ENCODE measurements at regions not wholly inside any gene's neighbourhood (a gene's known extent, or its start where the extent isn't known, plus 50 kb on each side); places are given as distances from the start of the nearest gene placed in this dataset.

- no peaks in the 10 kb centered on the region for H3K4me1 ChIP-seq (ENCODE audit: control insufficient read depth, extremely low read depth, insufficient read depth, low read length)
- no peak overlapping the region for H3K27ac ChIP-seq (ENCODE audit: insufficient read depth, low read depth, low read length)
- TF ChIP-seq MYC (IDR thresholded peaks at IDR 0.05; ENCODE audit: low read depth, low read length) = no peak
- no peak for TF ChIP-seq POLR2AphosphoS5 (IDR thresholded peaks at IDR 0.05; ENCODE audit: insufficient read depth, low read depth, low read length)
- TF ChIP-seq GATA2 (IDR thresholded peaks at IDR 0.05; ENCODE audit: insufficient read depth, insufficient read length, low read depth, low read length) = no peak
- no peak for TF ChIP-seq CTCF (IDR thresholded peaks at IDR 0.05; ENCODE audit: extremely low read depth in 1 of 2, insufficient read depth in 1 of 2, low read depth in 1 of 2, low read length in 2 of 2)
- H2AFZ ChIP-seq (ENCODE audit: low read depth, low read length) = no peak overlapping the region
- no peaks in the 10 kb centered on the region for H3K36me3 ChIP-seq (ENCODE audit: control insufficient read depth in 2 of 2, extremely low read depth in 1 of 2, insufficient read depth in 2 of 2, low read length in 2 of 2)
- H3K9ac ChIP-seq (replicated peaks; ENCODE audit: extremely low read depth, insufficient read depth, low read length) = no peak overlapping the region
- ChIA-PET POLR2A (no interaction called here), CTCF (no interaction called here)
- dilution Hi-C loops (cut with MboI; ENCODE audit: extremely low pct_ligation_motif_present, low sequenced_read_pairs) = no loop called here
- no peak overlapping the region for H3K4me3 ChIP-seq (replicated peaks in 1 of 3; ENCODE audit: insufficient read depth in 1 of 3, low read depth in 1 of 3, low read length in 3 of 3)
- peaks cover 5% of the 10 kb centered on the region for H3K9me3 ChIP-seq (replicated peaks; ENCODE audit: control insufficient read depth, insufficient read depth, low read length)
- BruUV-seq (replicated peaks) = no TSS peak
- DNase-seq (ENCODE audit: low read depth, low spot score) (no peak), FAIRE-seq (no peak)
- intact Hi-C loops (cut with micrococcal nuclease) = no loop called here
- no peak overlapping the region for H3K4me2 ChIP-seq (ENCODE audit: insufficient read depth, low read length)
- H4K20me1 ChIP-seq (replicated peaks; ENCODE audit: control insufficient read depth, extremely low read depth, insufficient read depth, low read length) = no peaks in the 10 kb centered on the region
- H3K79me2 ChIP-seq (ENCODE audit: control insufficient read depth, insufficient read depth, low read length) = no peaks in the 10 kb centered on the region
- H3K9me1 ChIP-seq (replicated peaks; ENCODE audit: control insufficient read depth, extremely low read depth, insufficient read depth, low read length) = no peaks in the 10 kb centered on the region
- no peaks in the 10 kb centered on the region for H3K27me3 ChIP-seq (ENCODE audit: control insufficient read depth in 2 of 2, insufficient read depth in 2 of 2, low read length in 2 of 2)
These were observed 201.8 kb upstream of the PPP2R2D start for GRCh38 chr10:131698986-131699385.

DNA sequence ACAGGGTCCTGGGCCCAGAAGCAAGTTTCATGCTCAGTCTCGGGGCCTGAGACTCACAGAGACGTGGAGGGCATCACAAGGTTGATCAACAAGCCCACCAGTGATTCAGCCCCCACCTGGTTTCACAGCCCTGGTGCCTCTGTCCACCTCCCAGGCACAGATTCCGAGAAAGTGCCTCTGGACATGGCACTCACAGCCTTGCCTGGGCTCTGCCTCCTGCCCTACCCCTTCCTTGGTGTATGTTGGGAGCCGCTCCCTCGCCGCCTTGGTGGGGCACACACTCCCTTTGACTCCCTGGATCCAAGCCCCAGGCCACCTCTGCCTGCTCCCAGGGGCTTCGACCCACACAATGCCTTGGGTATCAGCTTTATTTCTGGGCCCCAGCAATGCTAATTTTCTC lies 200.8 kb upstream of the PPP2R2D start:
- no TSS peak for BruUV-seq (replicated peaks)
- H3K79me2 ChIP-seq (ENCODE audit: control insufficient read depth, insufficient read depth, low read length) = no peaks in the 10 kb centered on the region
- ChIA-PET CTCF (no interaction called here), POLR2A (no interaction called here)
- dilution Hi-C loops (cut with MboI; ENCODE audit: extremely low pct_ligation_motif_present, low sequenced_read_pairs) (no loop called here), intact Hi-C loops (cut with micrococcal nuclease) (no loop called here)
- no peak for FAIRE-seq
- H3K9ac ChIP-seq (replicated peaks; ENCODE audit: extremely low read depth, insufficient read depth, low read length) = no peak overlapping the region
- H3K4me2 ChIP-seq (ENCODE audit: insufficient read depth, low read length) = no peak overlapping the region
- H3K27me3 ChIP-seq (ENCODE audit: control insufficient read depth in 2 of 2, insufficient read depth in 2 of 2, low read length in 2 of 2) = no peaks in the 10 kb centered on the region
- H3K27ac ChIP-seq (ENCODE audit: insufficient read depth, low read depth, low read length) = no peak overlapping the region
- H3K4me3 ChIP-seq (replicated peaks in 1 of 3; ENCODE audit: insufficient read depth in 1 of 3, low read depth in 1 of 3, low read length in 3 of 3) = no peak overlapping the region
- no peak overlapping the region for H2AFZ ChIP-seq (ENCODE audit: low read depth, low read length)
- peaks cover 5% of the 10 kb centered on the region for H3K9me3 ChIP-seq (replicated peaks; ENCODE audit: control insufficient read depth, insufficient read depth, low read length)
- DNase-seq (ENCODE audit: low read depth, low spot score) = no peak
- H4K20me1 ChIP-seq (replicated peaks; ENCODE audit: control insufficient read depth, extremely low read depth, insufficient read depth, low read length) = no peaks in the 10 kb centered on the region
- H3K36me3 ChIP-seq (ENCODE audit: control insufficient read depth in 2 of 2, extremely low read depth in 1 of 2, insufficient read depth in 2 of 2, low read length in 2 of 2) = no peaks in the 10 kb centered on the region
- no peak for TF ChIP-seq MAX (IDR thresholded peaks at IDR 0.05; ENCODE audit: insufficient read depth, insufficient read length)
- TF ChIP-seq POLR2A (IDR thresholded peaks at IDR 0.05; ENCODE audit: low read depth, low read length) = no peak
- TF ChIP-seq JUN (IDR thresholded peaks at IDR 0.05; ENCODE audit: borderline replicate concordance, insufficient read depth, insufficient read length, low read depth) = no peak
- TF ChIP-seq GATA2 (IDR thresholded peaks at IDR 0.05; ENCODE audit: insufficient read depth, insufficient read length, low read depth, low read length) = no peak
- no peak for TF ChIP-seq FOS (IDR thresholded peaks at IDR 0.05; ENCODE audit: borderline replicate concordance, insufficient read depth, low read length)
- no peak for TF ChIP-seq EZH2 (IDR thresholded peaks at IDR 0.05; ENCODE audit: borderline replicate concordance, low read depth, low read length, severe bottlenecking)
- TF ChIP-seq POLR2AphosphoS5 (IDR thresholded peaks at IDR 0.05; ENCODE audit: insufficient read depth, low read depth, low read length) = no peak
- TF ChIP-seq CTCF (IDR thresholded peaks at IDR 0.05; ENCODE audit: extremely low read depth in 1 of 2, insufficient read depth in 1 of 2, low read depth in 1 of 2, low read length in 2 of 2) = no peak
- TF ChIP-seq MYC (IDR thresholded peaks at IDR 0.05; ENCODE audit: low read depth, low read length) = no peak
- H3K9me1 ChIP-seq (replicated peaks; ENCODE audit: control insufficient read depth, extremely low read depth, insufficient read depth, low read length) = no peaks in the 10 kb centered on the region
- H3K4me1 ChIP-seq (ENCODE audit: control insufficient read depth, extremely low read depth, insufficient read depth, low read length) = no peaks in the 10 kb centered on the region
